GM12892 (cell line): ENCODE measurements at regions not wholly inside any gene's neighbourhood (a gene's known extent, or its start where the extent isn't known, plus 50 kb on each side); places are given as distances from the start of the nearest gene placed in this dataset.
"Not testable (repeated sequence)": the region's sequence is repeated elsewhere in the genome, so short reads cannot be mapped to it uniquely, and the experiment has no call there.

ENCODE experiments used
- POLR2A ChIP-seq: IDR thresholded peaks from 2 replicates; pipeline ENCODE4 v1.6.1; 2011; ENCODE audit warnings: low read depth, low read length, control low read depth
- POLR2AphosphoS5 ChIP-seq: IDR thresholded peaks from 2 replicates; pipeline ENCODE4 v1.6.1; 2011; ENCODE audit warnings: low read depth, low read length, control low read depth

GRCh38 chr11:67761211-67761610, 86.8 kb upstream of the ALDH3B2 start:
- not testable (repeated sequence) for TF ChIP-seq POLR2A, POLR2AphosphoS5
